Testis (tissue), 2 donors: ENCODE measurements at regions not wholly inside any gene's neighbourhood (a gene's known extent, or its start where the extent isn't known, plus 50 kb on each side); places are given as distances from the start of the nearest gene placed in this dataset.

Experiments
- DNase-seq: peaks from one replicate; pipeline ENCODE4 v3.0.0-alpha.2; 2019
- H3K27ac ChIP-seq, 2 donors: fragments of 200-600 bp; sonication (generic); one replicate each; pipeline ENCODE4 v1.5.1; 2019
- H3K27me3 ChIP-seq: fragments of 200-600 bp; sonication (generic); one replicate; pipeline ENCODE4 v1.5.1; 2019
- H3K36me3 ChIP-seq: fragments of 200-600 bp; sonication (generic); one replicate; pipeline ENCODE4 v1.5.1; 2017; ENCODE audit warnings: low read depth; ENCODE audit errors: missing control alignments
- H3K4me1 ChIP-seq: fragments of 200-600 bp; sonication (generic); one replicate; pipeline ENCODE4 v1.5.1; 2019
- H3K4me3 ChIP-seq, 2 donors: fragments of 200-600 bp; sonication (generic); one replicate each; pipeline ENCODE4 v1.5.1; 2017 to 2019
- H3K9me3 ChIP-seq: fragments of 200-600 bp; sonication (generic); one replicate; pipeline ENCODE4 v1.5.1; 2017
- POLR2A ChIP-seq: fragments of 450-650 bp; IDR thresholded peaks from one replicate; pipeline ENCODE4 v1.6.1; 2017; ENCODE audit warnings: antibody characterized with exemption, mild to moderate bottlenecking, moderate library complexity
- WGBS, 2 donors: methylation state at CpG; one replicate each; pipeline ENCODE4 v1.1.5; 2018; 5-methylcytosine and 5-hydroxymethylcytosine counted together
- intact Hi-C: fragments of 100-400 bp; cut with DNase I; formaldehyde crosslinking; loops from one replicate; pipeline ENCODE4 v1.15.1; 2023; ENCODE audit warnings: low total_unique reads
- TF ChIP-seq, protein P1 (sequence below), 3 experiments: fragments of 450-650 bp in 2 of 3; fragments of 200-600 bp in 1 of 3; sonication (generic) in 1 of 3; IDR thresholded peaks; one replicate each; pipeline ENCODE4 v1.5.1; 2016 to 2019; ENCODE audit warnings: antibody characterized with exemption in 3 of 3, mild to moderate bottlenecking in 2 of 3, moderate library complexity in 1 of 3

DNA sequence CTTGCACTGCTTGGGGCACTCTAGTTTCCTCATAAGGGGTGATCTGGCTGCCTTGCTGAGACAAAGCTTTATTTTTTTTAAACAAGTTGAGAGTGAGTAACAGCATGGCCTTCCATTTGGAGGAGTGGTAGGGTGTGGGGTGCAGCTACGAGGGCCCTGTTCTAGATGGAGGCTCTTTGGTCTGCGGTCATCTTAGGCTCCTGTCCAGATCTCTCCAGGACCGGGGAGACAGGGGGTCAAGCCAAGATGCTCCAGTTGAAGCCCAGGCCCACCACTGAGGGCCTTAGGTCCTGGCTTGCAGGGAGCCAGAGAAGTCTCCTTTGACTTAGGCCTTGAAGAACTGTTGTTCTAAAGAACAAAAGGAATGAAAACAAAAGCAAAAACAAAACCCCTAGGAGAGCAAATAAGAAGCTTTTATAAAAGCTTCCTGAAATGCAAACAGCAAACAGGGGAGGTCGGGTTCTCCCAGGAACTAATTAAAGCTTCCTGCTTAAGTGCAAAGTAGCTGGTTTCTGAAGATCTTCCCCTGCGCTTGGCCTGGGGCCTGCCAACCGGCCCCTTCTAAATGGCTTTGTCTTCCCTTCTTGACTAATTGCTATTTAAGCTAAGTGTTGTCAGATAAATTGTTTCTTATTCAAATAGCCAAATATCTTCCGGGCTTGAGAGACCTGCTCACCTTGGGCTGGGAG is 259.2 kb downstream of the GLRX3 start:
- H3K36me3 ChIP-seq, result no peaks in the 10 kb centered on the region
- H3K27ac ChIP-seq, result no peak overlapping the region
- no peak overlapping the region for H3K4me3 ChIP-seq
- no peak for TF ChIP-seq POLR2A
- TF ChIP-seq, protein P1, sequence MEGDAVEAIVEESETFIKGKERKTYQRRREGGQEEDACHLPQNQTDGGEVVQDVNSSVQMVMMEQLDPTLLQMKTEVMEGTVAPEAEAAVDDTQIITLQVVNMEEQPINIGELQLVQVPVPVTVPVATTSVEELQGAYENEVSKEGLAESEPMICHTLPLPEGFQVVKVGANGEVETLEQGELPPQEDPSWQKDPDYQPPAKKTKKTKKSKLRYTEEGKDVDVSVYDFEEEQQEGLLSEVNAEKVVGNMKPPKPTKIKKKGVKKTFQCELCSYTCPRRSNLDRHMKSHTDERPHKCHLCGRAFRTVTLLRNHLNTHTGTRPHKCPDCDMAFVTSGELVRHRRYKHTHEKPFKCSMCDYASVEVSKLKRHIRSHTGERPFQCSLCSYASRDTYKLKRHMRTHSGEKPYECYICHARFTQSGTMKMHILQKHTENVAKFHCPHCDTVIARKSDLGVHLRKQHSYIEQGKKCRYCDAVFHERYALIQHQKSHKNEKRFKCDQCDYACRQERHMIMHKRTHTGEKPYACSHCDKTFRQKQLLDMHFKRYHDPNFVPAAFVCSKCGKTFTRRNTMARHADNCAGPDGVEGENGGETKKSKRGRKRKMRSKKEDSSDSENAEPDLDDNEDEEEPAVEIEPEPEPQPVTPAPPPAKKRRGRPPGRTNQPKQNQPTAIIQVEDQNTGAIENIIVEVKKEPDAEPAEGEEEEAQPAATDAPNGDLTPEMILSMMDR (IDR thresholded peaks at IDR 0.05), result no peak
- WGBS, 2 donors, result 73 to 74% methylated on average over 7 of the region's 7 CpGs
- no peaks in the 10 kb centered on the region for H3K27me3 ChIP-seq
- H3K9me3 ChIP-seq, result no peaks in the 10 kb centered on the region
- DNase-seq, result no peak
- H3K4me1 ChIP-seq, result no peaks in the 10 kb centered on the region
- intact Hi-C loops, result no loop called here

DNA sequence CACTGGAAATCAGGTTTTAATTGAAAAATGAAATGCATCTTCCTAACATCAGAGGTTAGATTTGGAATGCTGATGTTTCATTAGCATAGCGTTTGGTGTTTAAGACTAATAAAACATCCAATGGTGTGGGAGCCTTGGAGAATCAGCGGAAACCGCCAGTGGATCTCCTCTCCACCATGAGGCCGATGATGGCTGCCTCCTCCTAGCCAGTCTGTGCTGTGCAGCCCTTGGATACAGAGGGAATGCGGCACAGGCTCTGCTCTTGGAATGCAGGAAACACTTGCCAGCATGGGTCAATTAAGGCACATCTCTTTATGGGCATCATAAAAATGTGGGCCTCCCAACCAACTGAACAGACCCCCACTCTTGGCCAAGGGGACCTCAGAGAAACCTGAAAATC is 259.9 kb downstream of the GLRX3 start:
- intact Hi-C loops, result no loop called here
- no peak overlapping the region for H3K4me3 ChIP-seq
- H3K27ac ChIP-seq, result no peak overlapping the region
- no peak for DNase-seq
- no peaks in the 10 kb centered on the region for H3K9me3 ChIP-seq
- TF ChIP-seq, protein P1 (IDR thresholded peaks at IDR 0.05), result no peak
- TF ChIP-seq POLR2A, result no peak
- H3K36me3 ChIP-seq, result no peaks in the 10 kb centered on the region
- H3K27me3 ChIP-seq, result no peaks in the 10 kb centered on the region
- WGBS, 2 donors, result 94 to 97% methylated on average over 4 to 5 of the region's 5 CpGs
- H3K4me1 ChIP-seq, result no peaks in the 10 kb centered on the region

DNA sequence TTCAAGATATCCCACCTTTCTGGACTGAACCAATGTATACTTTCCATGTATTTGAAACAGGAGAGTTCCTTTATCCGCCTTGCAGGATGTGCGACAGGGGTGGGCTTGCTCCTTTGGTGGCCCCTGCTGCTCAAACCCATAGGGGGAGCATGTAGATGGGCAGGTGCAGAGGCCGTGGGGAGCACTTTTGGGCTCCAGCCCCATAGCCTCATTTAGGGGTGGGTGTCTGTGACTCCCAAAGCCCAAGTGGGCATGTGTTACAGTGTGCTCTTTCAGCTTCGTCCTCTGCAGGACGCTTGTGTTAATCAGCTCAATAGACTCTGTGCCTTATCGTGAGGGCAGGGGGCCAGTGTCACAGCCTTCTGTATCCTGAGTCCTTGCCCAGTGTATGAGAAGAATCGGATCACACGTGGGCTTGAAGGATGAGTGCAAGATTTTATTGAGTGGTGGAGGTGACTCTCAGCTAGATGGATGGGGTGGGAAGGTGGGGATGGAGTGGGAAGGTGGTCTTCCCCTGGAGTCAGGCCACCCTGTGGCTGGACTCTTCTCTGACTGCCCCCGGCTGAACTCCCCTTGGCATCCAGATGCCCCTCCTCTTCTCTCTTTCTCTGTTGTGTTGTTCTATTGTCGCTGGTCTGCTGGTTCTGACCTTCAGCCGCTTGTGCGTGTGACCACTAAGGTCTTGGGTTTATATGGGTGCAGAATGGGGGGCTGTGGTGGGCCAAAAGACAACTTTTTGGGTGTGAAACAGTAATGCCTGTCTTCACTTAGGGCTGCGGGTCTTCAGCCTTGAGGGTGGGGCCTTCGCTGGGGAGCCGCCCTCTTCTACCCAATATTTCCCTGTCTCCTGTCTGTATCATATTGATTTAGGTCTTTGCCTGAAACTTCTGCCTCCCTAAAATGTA is 262.2 kb downstream of the GLRX3 start:
- no peaks in the 10 kb centered on the region for H3K27me3 ChIP-seq
- H3K4me1 ChIP-seq, result no peaks in the 10 kb centered on the region
- no peak overlapping the region for H3K27ac ChIP-seq
- intact Hi-C loops, result no loop called here
- WGBS, 2 donors, result 89 to 91% methylated on average over 15 of the region's 15 CpGs
- no peak overlapping the region for H3K4me3 ChIP-seq
- TF ChIP-seq, protein P1 (IDR thresholded peaks at IDR 0.05), result no peak
- no peaks in the 10 kb centered on the region for H3K36me3 ChIP-seq
- H3K9me3 ChIP-seq, result no peaks in the 10 kb centered on the region
- no peak for DNase-seq

DNA sequence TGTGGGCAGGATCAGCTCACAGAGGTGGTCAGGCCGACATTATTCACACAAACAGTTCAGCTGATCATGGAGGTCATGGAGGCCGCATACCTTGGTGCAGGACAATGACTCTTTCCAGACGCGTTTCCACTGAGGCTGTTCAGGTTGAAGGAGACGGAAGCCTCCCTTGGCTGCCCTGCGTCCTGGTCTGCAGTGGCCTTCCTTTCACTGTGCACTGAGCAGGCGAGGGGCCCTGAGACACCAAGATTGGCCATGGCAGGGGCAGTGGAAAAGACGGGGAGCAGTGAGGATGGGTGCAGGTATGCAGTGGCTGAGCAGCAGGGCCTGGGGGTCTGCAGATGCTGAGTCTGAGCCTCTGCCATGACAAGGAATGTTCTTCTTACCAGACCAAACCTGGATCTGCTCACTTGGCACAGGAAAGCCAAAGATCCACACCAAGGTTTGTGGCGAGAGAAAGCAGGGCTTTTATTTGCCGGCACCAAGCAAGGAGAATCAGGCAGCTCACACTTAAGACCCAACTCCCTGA is 263.3 kb downstream of the GLRX3 start:
- TF ChIP-seq, protein P1 (IDR thresholded peaks at IDR 0.05), result no peak
- TF ChIP-seq POLR2A, result no peak
- Histone ChIP-seq H3K4me3 (no peak overlapping the region), H3K36me3 (no peaks in the 10 kb centered on the region), H3K4me1 (no peaks in the 10 kb centered on the region), H3K27me3 (no peaks in the 10 kb centered on the region), H3K9me3 (no peaks in the 10 kb centered on the region), H3K27ac (no peak overlapping the region)
- DNase-seq, result no peak
- whole genome bisulfite sequencing, 2 donors, result 72 to 90% methylated on average over 10 of the region's 10 CpGs
- intact Hi-C loops, result no loop called here
